Stomach smooth muscle (tissue), 2 donors: ENCODE measurements at regions not wholly inside any gene's neighbourhood (a gene's known extent, or its start where the extent isn't known, plus 50 kb on each side); places are given as distances from the start of the nearest gene placed in this dataset.
"Not testable (repeated sequence)": the region's sequence is repeated elsewhere in the genome, so short reads cannot be mapped to it uniquely, and the experiment has no call there.

ENCODE experiments used
- H3K27ac ChIP-seq: one replicate; pipeline ENCODE4 v1.7.0; 2013; ENCODE audit warnings: mild to moderate bottlenecking, low read length, inconsistent platforms
- H3K27me3 ChIP-seq, 2 donors: one replicate each; pipeline ENCODE4 v1.7.0; 2013; ENCODE audit warnings: low read length in 2 of 2; ENCODE audit not compliant: insufficient read depth in 2 of 2, control insufficient read depth in 1 of 2
- H3K36me3 ChIP-seq, 2 donors: one replicate each; pipeline ENCODE4 v1.7.0; 2013; ENCODE audit warnings: low read length in 2 of 2; ENCODE audit not compliant: control insufficient read depth in 2 of 2, insufficient read depth in 2 of 2
- H3K4me1 ChIP-seq: one replicate; pipeline ENCODE4 v1.7.0; 2013; ENCODE audit warnings: low read length; ENCODE audit not compliant: control insufficient read depth, insufficient read depth
- H3K4me3 ChIP-seq, 2 donors: one replicate each; pipeline ENCODE4 v1.7.0; 2013; ENCODE audit warnings: low read length in 2 of 2
- H3K9ac ChIP-seq, 2 donors: one replicate each; pipeline ENCODE4 v1.7.0; 2013; ENCODE audit warnings: low read length in 2 of 2, mild to moderate bottlenecking in 1 of 2
- H3K9me3 ChIP-seq, 2 donors: one replicate each; pipeline ENCODE4 v1.7.0; 2013; ENCODE audit warnings: low read length in 2 of 2; ENCODE audit not compliant: control insufficient read depth in 2 of 2
- donor health status: healthy.
- donor health status: Pancreatic carcinoma.

DNA sequence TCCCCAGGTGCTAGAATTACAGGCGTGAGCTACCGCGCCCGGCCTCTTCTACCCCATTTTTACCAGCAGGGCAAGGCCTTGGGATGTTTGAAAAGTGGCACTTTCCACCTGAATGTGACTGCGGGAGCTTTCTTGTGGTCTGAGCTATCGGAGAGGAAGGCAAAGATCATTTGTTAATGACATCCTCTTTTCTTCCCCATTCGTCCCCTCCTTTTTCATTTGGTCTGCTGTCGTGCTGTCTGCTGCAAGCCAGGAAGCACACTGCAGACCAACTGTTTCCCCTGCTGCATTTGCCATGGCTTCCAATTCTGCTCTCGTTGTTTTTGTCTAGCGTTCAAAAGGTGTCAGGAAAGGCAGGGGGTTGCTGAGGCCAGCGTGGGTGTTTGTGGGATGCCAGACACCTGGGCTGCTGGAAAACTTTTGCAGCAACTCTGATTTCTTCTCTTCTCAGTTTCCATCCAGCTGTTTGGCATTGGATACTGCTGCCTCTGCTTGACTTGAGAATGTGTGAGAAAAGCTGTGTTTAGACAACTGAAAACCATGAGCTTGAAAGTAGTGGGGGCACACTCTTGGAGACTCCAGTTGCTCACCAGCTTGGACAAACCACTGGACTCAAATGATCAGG is 196.4 kb upstream of the MSX2 start:
- no peaks in the 10 kb centered on the region for H3K9me3 ChIP-seq
- H3K4me1 ChIP-seq: peaks cover 9% of the 10 kb centered on the region
- no peak overlapping the region for H3K4me3 ChIP-seq
- no peak overlapping the region for H3K27ac ChIP-seq
- H3K27me3 ChIP-seq: peaks cover 0 to 2% of the 10 kb centered on the region in 2 donors
- no peaks in the 10 kb centered on the region for H3K36me3 ChIP-seq
- H3K9ac ChIP-seq: no peak overlapping the region

DNA sequence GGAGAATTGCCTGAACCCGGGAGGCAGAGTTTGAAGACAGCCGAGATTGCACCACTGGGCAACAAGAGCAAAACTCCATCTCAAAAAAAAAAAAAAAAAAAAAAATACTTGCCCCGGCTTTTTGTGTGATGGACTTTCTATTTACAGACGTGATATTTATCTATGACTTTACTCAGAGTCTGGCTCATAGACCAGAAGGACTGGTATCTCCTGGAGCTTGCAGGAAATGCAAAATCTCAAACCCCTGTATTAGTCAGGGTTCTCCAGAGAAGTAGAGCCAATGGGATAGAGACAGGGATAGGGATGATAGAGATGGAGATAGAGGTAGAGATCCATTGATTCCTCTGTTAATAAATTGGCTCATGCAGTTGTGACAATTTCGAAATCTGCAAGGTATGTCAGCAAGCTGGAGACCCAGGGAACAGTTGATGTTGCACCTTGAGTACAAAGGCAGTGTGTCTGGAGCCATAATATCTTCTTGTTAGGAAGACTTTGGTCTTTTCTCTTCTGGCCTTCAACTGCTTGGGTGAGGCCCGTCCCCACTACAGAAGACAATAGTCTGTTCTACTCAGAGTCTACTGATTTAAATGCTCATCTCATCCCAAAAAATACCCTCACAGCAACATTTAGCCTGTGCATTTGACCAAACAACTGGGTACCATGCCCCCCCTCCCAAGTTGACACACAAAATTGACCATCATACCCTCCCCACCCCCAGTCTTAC is 195.4 kb upstream of the MSX2 start:
- H3K4me3 ChIP-seq: no peak overlapping the region
- no peak overlapping the region for H3K27ac ChIP-seq
- H3K9ac ChIP-seq: no peak overlapping the region
- no peaks in the 10 kb centered on the region for H3K9me3 ChIP-seq
- no peaks in the 10 kb centered on the region for H3K36me3 ChIP-seq
- H3K27me3 ChIP-seq: peaks cover 0 to 2% of the 10 kb centered on the region in 2 donors
- H3K4me1 ChIP-seq: peaks cover 9% of the 10 kb centered on the region

DNA sequence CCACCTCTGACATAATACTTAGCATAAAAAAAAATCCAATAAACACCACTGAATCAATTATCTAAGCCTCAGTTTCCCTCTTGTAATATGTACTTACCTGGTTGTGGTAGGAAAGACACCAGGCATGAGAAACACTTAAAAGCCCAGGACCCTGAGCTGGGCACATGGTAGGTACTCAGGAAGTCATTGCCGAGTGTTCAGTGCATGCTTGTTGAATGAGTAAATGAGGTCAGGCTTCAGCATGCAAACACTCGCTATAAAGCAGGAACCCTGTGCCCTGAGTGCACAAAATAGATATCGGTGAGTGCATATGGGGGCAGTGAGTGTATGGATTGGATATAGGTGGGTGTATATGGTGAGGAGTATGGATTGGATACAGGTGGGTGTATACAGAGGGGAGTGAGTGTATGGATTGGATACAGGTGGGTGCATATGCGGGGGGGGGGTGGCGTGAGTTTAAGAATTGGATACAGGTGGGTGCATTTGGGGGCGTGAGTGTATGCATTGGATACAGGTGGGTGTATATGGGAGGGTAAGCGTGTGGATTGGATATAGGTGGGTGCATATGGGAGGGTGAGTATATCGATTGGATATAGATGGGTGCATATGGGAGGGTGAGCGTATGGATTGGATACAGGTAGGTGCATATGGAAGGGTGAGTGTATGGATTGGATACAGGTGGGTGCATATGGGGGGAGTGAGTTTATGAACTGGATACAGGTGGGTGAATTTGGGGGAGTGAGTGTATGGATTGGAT is 194.3 kb upstream of the MSX2 start:
- H3K27ac ChIP-seq: no peak overlapping the region
- H3K4me1 ChIP-seq: peaks cover 9% of the 10 kb centered on the region
- peaks cover 0 to 2% of the 10 kb centered on the region in 2 donors for H3K27me3 ChIP-seq
- H3K9ac ChIP-seq: no peak overlapping the region
- no peaks in the 10 kb centered on the region for H3K9me3 ChIP-seq
- H3K36me3 ChIP-seq: no peaks in the 10 kb centered on the region
- H3K4me3 ChIP-seq: no peak overlapping the region

DNA sequence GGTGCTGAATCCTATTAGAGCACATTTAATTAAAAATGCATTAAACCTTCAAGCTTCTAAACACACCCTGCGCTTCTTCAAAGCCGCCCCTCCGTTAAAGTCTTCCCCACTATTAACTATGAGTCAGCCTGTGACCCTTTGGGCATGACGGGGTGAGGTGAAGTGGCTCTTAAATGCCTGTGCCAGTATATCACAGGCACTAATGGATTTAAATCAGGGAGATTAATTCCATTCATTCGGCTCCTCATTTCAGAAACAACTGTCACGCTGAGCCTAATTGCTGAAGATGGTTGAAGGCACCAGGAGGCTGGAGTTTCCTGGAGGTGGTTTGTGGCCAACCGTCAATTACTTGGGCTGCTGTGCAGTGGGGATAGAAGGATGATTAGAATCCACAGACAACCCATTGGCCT is 192.6 kb upstream of the MSX2 start:
- no peaks in the 10 kb centered on the region for H3K9me3 ChIP-seq
- no peaks in the 10 kb centered on the region for H3K36me3 ChIP-seq
- peaks cover 9% of the 10 kb centered on the region for H3K4me1 ChIP-seq
- peaks cover 0 to 2% of the 10 kb centered on the region in 2 donors for H3K27me3 ChIP-seq
- H3K4me3 ChIP-seq: no peak overlapping the region
- H3K27ac ChIP-seq: no peak overlapping the region
- H3K9ac ChIP-seq: no peak overlapping the region

DNA sequence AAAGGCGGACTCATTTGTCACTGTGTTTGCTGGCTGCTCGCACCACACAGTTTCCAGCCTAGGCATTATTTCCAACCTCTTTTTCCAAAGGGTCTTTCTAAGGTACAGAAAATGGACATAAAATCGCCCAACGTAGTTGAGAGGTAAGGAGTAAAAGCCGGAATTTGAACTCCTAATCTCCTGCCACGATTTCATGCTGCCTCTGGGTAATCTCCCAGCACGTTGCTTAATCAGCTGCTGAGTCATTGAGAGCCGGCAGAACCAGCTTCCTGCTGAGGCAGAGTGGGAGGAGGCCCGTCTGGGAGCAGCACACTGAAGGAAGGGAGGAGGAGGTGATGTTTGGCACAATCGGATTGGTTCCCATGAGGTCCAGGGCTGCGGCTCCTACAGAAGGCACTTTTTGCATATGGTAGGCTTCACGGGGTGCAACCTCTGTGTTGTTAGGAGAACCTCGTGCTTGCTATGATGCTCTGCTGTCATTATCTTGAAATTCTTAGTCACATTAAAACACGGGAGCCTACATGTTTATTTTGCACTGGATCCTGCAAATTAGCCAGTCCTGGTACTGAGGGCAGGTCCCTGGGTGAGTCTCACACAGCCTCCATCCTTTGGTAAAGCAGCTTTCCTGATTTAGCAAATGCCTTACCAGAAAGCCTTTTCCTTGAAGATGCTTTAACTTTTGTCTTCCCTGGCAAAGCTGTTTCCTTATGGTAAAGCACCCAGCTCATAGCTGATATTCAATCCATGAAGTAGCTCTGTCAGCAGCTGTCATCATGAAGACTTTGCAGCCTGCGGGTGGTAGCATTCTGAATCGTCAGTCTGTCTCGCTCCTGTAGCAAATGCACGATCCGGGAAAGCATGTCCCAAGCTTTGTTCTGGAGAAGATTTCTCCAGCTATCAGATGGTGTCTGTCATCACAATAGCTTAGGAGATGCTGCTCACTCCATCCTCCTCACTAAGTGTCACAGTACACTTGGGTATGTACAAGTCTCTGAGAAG is 191.6 kb upstream of the MSX2 start:
- H3K27me3 ChIP-seq: peaks cover 0 to 2% of the 10 kb centered on the region in 2 donors
- H3K4me1 ChIP-seq: peaks cover 9% of the 10 kb centered on the region
- H3K9ac ChIP-seq: no peak overlapping the region
- H3K4me3 ChIP-seq: peak overlapping the region in 1 of 2 donors; percentile 29
- no peak overlapping the region for H3K27ac ChIP-seq
- H3K36me3 ChIP-seq: no peaks in the 10 kb centered on the region
- H3K9me3 ChIP-seq: no peaks in the 10 kb centered on the region

DNA sequence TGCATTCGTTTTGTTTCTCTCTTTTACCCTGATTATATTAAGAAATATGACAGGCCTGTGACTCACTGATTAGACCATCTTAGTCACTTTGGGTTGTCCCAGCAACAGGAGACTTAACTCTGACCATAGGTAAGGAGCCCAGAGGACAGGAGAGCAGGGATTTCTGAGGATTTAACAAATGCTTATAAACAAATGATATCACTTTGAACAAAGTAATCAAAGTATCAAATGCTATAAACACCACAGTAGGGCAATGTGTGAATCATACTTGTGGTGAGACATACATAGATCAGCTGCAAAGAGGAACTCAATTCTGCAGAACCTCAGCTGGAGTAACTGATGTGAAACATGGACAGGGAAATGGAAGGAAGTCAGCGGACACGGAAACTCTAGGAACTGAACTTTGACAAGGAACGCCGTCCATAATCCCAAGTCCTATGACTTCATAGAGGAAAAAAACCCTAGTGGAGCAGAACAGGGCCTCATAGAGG is 190.6 kb upstream of the MSX2 start:
- Histone ChIP-seq H3K9me3 (no peaks in the 10 kb centered on the region), H3K27ac (no peak overlapping the region), H3K27me3 (no peaks in the 10 kb centered on the region), H3K36me3 (no peaks in the 10 kb centered on the region), H3K9ac (no peak overlapping the region), H3K4me1 (peaks cover 9% of the 10 kb centered on the region), H3K4me3 (no peak overlapping the region)

DNA sequence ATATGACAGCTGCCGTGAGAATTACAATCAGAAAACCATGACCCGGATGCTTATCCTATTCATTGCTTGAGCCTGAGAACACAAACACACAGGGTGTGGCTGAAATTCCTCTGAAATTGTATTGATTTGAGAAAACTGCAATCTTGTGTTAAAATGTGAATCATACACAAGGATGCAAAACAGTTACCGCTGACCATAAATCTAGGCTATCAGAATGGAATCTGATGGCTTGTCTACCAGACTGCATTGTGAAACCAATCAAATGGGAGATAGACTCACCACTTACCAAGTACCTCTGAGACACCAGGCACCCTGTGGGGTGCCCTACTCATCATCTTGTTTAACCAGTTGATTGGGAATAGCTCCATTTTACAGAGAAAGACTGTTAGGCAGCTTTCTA is 188.7 kb upstream of the MSX2 start:
- no peak overlapping the region for H3K27ac ChIP-seq

DNA sequence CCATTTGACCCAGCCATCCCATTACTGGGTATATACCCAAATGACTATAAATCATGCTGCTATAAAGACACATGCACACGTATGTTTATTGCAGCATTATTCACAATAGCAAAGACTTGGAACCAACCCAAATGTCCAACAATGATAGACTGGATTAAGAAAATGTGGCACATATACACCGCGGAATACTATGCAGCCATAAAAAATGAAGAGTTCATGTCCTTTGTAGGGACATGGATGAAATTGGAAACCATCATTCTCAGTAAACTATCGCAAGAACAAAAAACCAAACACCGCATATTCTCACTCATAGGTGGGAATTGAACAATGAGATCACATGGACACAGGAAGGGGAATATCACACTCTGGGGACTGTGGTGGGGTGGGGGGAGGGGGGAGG is 184.6 kb upstream of the MSX2 start:
- not testable (repeated sequence) for H3K27ac ChIP-seq, H3K9me3 ChIP-seq, H3K27me3 ChIP-seq

More for the DNA sequence above, 188.7 kb upstream of the MSX2 start:
- Histone ChIP-seq H3K9me3 (no peaks in the 10 kb centered on the region), H3K9ac (no peak overlapping the region), H3K4me3 (no peak overlapping the region), H3K36me3 (no peaks in the 10 kb centered on the region), H3K4me1 (peaks cover 9% of the 10 kb centered on the region), H3K27me3 (no peaks in the 10 kb centered on the region)

DNA sequence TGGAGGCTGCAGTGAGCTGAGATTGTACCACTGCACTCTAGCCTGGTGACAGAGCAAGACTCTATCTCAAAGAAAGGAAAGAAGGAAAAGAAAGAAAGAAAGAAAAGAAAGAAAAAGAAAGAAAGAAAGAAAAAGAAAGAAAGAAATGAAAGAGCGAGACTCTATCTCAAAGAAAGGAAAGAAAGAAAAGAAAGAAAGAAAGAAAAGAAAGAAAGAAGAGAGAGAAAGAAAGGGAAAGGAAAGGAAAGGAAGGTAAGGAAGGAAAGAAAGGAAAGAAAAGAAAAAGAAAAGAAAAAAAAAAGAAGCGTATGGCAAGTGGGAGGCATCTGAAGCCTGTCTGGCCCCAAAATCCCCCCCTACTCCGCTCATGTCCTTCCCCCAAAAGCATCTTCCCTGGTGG is 182.3 kb upstream of the MSX2 start:
- no peaks in the 10 kb centered on the region for H3K27me3 ChIP-seq
- no peaks in the 10 kb centered on the region for H3K9me3 ChIP-seq
- H3K27ac ChIP-seq: no peak overlapping the region
- no peak overlapping the region for H3K9ac ChIP-seq
- H3K4me3 ChIP-seq: no peak overlapping the region
- no peaks in the 10 kb centered on the region for H3K36me3 ChIP-seq
- H3K4me1 ChIP-seq: no peaks in the 10 kb centered on the region

More for the DNA sequence above, 184.6 kb upstream of the MSX2 start:
- not testable (repeated sequence) for H3K4me3 ChIP-seq, H3K4me1 ChIP-seq, H3K9ac ChIP-seq, H3K36me3 ChIP-seq

DNA sequence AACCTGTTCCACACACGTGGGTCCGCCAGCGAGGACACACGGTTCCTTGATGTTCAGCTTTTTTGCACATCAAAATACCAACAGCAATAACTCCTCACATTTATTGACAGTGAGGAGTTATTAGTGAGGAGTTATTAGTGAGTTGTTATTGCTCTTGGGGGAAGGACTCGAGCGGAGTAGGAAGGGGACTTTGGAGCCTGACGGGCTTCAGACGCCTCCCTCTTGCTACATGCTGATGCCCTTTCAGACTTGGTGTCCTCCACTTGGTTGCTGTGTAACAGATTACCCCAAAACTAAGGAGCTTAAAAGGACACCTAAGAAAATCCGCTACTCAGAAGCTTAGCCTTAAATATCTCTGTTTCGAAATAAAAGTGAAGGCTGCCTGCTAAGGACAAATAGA is 181.9 kb upstream of the MSX2 start:
- H3K27me3 ChIP-seq: no peaks in the 10 kb centered on the region
- H3K4me1 ChIP-seq: no peaks in the 10 kb centered on the region
- peaks cover 0 to under 1% of the 10 kb centered on the region in 2 donors for H3K9me3 ChIP-seq
- no peak overlapping the region for H3K27ac ChIP-seq
- no peak overlapping the region for H3K9ac ChIP-seq
- no peak overlapping the region for H3K4me3 ChIP-seq
- no peaks in the 10 kb centered on the region for H3K36me3 ChIP-seq
